ENCODE measurements at regions not wholly inside any gene's neighbourhood (a gene's known extent, or its start where the extent isn't known, plus 50 kb on each side); places are given as distances from the start of the nearest gene placed in this dataset.

DNA sequence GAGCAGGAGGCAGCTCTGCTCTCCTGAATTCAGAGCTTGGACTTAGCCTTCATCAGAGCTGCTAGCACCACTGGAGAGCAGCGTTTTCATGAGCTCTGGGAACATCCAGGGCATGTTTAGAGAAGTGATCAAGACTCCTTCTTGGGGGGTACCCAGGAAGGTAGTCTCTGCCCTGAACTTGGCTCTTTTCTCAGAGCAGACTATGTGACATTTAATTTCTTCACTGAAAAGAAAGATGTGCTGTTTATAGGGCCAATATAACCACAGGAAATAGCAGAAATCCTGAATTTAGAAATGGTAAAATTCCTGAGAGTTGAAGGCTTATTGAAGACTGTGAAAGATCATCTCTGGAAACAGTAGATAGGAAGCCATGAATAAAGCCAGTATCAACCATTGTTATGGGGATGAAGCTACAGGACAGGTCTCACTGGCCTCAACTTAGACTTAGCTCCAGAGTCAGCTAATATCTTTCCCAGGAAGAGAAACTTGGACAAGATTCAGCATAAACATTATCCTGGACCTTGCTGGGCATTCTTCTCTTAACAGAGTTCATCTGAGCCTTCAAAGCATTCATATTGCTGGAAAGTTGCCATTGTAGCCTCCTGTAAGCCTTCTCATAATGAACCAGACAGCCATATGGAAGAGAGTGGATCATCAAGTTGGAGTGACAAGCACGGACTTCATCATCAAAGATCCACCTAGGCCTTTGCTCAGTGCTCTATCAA lies 386.6 kb upstream of the THBS1 start:
- Histone ChIP-seq H3K27ac (ENCODE audit: extremely low read length, insufficient read depth, low read length) (no peak overlapping the region), H3K36me3 (replicated peaks in 1 of 2; ENCODE audit: control insufficient read depth in 1 of 2, insufficient read depth in 2 of 2, low read length in 2 of 2) (no peaks in the 10 kb centered on the region), H2AFZ (ENCODE audit: low read length) (no peak overlapping the region), H3K9me3 (ENCODE audit: low read length) (no peaks in the 10 kb centered on the region), H3K27me3 (ENCODE audit: control insufficient read depth in 1 of 2, insufficient read depth in 2 of 2, low read length in 2 of 2) (no peaks in the 10 kb centered on the region), H4K20me1 (ENCODE audit: insufficient read depth, low read length) (no peaks in the 10 kb centered on the region), H3K4me2 (ENCODE audit: low read depth, low read length) (no peak overlapping the region), H3K4me3 (replicated peaks in 1 of 3; ENCODE audit: insufficient read depth in 1 of 3, low read depth in 2 of 3, low read length in 3 of 3) (no peak overlapping the region), H3K79me2 (ENCODE audit: insufficient read depth, low read length) (no peaks in the 10 kb centered on the region), H3K9ac (ENCODE audit: insufficient read depth, low read depth, low read length) (no peak overlapping the region), H3K4me1 (ENCODE audit: insufficient read depth, low read length) (peaks cover 19% of the 10 kb centered on the region)
- ATAC-seq, result no peak
- no peak for DNase-seq (ENCODE audit: low spot score)
- FAIRE-seq, result no peak
- intact Hi-C loops (cut with micrococcal nuclease; ENCODE audit: unreplicated experiment), result no loop called here
- ChIA-PET POLR2A (no interaction called here), CTCF (ENCODE audit: low intra/inter-chr PET ratio, low total read pairs) (no interaction called here)
- no TSS peak for BruUV-seq (replicated peaks)
- in situ Hi-C loops (cut with HindIII; ENCODE audit: extremely low pct_ligation_motif_present, low pct_unique_long_range_greater_than_20kb), result no loop called here
- WGBS (ENCODE audit: low lambda C conversion rate), result 69% methylated on average over 2 of the region's 2 CpGs
- TF ChIP-seq ZNF563 (CRISPR knock-in tag; IDR thresholded peaks at IDR 0.05) (no peak), REXO4 (CRISPR knock-in tag; IDR thresholded peaks at IDR 0.05; ENCODE audit: borderline replicate concordance) (no peak), SNRNP70 (IDR thresholded peaks at IDR 0.05; ENCODE audit: low read depth, low read length) (no peak), ZNF33A (CRISPR knock-in tag; IDR thresholded peaks at IDR 0.05; ENCODE audit: borderline replicate concordance) (no peak), PCBP1 (IDR thresholded peaks at IDR 0.05; ENCODE audit: borderline replicate concordance, low read depth, low read length) (no peak), ZMAT3 (CRISPR knock-in tag; conservative IDR thresholded peaks at IDR 0.05) (no peak)
- TF ChIP-seq, protein P1, sequence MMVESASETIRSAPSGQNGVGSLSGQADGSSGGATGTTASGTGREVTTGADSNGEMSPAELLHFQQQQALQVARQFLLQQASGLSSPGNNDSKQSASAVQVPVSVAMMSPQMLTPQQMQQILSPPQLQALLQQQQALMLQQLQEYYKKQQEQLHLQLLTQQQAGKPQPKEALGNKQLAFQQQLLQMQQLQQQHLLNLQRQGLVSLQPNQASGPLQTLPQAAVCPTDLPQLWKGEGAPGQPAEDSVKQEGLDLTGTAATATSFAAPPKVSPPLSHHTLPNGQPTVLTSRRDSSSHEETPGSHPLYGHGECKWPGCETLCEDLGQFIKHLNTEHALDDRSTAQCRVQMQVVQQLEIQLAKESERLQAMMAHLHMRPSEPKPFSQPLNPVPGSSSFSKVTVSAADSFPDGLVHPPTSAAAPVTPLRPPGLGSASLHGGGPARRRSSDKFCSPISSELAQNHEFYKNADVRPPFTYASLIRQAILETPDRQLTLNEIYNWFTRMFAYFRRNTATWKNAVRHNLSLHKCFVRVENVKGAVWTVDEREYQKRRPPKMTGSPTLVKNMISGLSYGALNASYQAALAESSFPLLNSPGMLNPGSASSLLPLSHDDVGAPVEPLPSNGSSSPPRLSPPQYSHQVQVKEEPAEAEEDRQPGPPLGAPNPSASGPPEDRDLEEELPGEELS (CRISPR knock-in tag; IDR thresholded peaks at IDR 0.05), result no peak
- TF ChIP-seq, protein P2, sequence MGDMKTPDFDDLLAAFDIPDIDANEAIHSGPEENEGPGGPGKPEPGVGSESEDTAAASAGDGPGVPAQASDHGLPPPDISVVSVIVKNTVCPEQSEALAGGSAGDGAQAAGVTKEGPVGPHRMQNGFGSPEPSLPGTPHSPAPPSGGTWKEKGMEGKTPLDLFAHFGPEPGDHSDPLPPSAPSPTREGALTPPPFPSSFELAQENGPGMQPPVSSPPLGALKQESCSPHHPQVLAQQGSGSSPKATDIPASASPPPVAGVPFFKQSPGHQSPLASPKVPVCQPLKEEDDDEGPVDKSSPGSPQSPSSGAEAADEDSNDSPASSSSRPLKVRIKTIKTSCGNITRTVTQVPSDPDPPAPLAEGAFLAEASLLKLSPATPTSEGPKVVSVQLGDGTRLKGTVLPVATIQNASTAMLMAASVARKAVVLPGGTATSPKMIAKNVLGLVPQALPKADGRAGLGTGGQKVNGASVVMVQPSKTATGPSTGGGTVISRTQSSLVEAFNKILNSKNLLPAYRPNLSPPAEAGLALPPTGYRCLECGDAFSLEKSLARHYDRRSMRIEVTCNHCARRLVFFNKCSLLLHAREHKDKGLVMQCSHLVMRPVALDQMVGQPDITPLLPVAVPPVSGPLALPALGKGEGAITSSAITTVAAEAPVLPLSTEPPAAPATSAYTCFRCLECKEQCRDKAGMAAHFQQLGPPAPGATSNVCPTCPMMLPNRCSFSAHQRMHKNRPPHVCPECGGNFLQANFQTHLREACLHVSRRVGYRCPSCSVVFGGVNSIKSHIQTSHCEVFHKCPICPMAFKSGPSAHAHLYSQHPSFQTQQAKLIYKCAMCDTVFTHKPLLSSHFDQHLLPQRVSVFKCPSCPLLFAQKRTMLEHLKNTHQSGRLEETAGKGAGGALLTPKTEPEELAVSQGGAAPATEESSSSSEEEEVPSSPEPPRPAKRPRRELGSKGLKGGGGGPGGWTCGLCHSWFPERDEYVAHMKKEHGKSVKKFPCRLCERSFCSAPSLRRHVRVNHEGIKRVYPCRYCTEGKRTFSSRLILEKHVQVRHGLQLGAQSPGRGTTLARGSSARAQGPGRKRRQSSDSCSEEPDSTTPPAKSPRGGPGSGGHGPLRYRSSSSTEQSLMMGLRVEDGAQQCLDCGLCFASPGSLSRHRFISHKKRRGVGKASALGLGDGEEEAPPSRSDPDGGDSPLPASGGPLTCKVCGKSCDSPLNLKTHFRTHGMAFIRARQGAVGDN (CRISPR knock-in tag; IDR thresholded peaks at IDR 0.05), result no peak
- TF ChIP-seq, protein P3, sequence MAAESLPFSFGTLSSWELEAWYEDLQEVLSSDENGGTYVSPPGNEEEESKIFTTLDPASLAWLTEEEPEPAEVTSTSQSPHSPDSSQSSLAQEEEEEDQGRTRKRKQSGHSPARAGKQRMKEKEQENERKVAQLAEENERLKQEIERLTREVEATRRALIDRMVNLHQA (CRISPR knock-in tag; IDR thresholded peaks at IDR 0.05), result no peak
- TF ChIP-seq, protein P4, sequence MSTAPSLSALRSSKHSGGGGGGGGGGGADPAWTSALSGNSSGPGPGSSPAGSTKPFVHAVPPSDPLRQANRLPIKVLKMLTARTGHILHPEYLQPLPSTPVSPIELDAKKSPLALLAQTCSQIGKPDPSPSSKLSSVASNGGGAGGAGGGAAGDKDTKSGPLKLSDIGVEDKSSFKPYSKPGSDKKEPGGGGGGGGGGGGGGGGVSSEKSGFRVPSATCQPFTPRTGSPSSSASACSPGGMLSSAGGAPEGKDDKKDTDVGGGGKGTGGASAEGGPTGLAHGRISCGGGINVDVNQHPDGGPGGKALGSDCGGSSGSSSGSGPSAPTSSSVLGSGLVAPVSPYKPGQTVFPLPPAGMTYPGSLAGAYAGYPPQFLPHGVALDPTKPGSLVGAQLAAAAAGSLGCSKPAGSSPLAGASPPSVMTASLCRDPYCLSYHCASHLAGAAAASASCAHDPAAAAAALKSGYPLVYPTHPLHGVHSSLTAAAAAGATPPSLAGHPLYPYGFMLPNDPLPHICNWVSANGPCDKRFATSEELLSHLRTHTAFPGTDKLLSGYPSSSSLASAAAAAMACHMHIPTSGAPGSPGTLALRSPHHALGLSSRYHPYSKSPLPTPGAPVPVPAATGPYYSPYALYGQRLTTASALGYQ (CRISPR knock-in tag; IDR thresholded peaks at IDR 0.05), result no peak
- TF ChIP-seq, protein P5, sequence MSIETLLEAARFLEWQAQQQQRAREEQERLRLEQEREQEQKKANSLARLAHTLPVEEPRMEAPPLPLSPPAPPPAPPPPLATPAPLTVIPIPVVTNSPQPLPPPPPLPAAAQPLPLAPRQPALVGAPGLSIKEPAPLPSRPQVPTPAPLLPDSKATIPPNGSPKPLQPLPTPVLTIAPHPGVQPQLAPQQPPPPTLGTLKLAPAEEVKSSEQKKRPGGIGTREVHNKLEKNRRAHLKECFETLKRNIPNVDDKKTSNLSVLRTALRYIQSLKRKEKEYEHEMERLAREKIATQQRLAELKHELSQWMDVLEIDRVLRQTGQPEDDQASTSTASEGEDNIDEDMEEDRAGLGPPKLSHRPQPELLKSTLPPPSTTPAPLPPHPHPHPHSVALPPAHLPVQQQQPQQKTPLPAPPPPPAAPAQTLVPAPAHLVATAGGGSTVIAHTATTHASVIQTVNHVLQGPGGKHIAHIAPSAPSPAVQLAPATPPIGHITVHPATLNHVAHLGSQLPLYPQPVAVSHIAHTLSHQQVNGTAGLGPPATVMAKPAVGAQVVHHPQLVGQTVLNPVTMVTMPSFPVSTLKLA (IDR thresholded peaks at IDR 0.05), result no peak
